GM10248 (cell line): ENCODE measurements at regions not wholly inside any gene's neighbourhood (a gene's known extent, or its start where the extent isn't known, plus 50 kb on each side); places are given as distances from the start of the nearest gene placed in this dataset.
"Not testable (repeated sequence)": the region's sequence is repeated elsewhere in the genome, so short reads cannot be mapped to it uniquely, and the experiment has no call there.

ENCODE experiments used
- CTCF ChIA-PET: fragments of 300-600 bp; sonication (Branson Sonifier 250); formaldehyde crosslinking; extraction: SDS; loops from one replicate; lab custom pipeline; 2021; ENCODE audit warnings: antibody characterized with exemption; lab: Yijun Ruan, JAX
- POLR2A ChIA-PET: fragments of 350-650 bp; sonication (Branson Sonifier 250); formaldehyde crosslinking; extraction: SDS; loops from one replicate; lab custom pipeline; 2020; ENCODE audit warnings: antibody characterized with exemption; lab: Yijun Ruan, JAX
- DNase-seq: peaks from one replicate; pipeline ENCODE4 v3.0.0; 2012; ENCODE audit errors: extremely low spot score
- CTCF ChIP-seq: IDR thresholded peaks from 2 replicates; pipeline ENCODE4 v1.5.1; 2012; ENCODE audit warnings: mild to moderate bottlenecking, low read depth; ENCODE audit errors: extremely low read depth, missing control alignments, control extremely low read depth

DNA sequence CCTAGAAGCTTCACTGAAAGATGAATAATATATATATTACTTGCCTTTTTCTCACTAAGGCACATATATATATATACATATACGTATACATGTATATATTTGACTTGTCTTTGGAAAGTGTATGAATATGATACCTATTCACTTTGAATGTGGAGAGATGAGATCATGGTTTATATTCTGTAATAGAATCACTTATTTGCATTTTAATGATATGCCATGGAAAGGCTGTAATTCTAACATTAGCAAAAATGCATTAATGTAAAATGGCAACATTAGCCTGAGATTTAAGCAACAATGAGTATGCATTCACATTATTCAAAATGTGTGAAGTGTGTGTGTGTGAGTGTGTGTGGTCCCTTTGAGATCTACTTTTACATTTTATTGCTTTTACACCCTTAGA lies 54.5 kb upstream of the PRKD1 start:
- no peak for TF ChIP-seq CTCF
- ChIA-PET CTCF (no interaction called here), POLR2A (no interaction called here)
- no peak for DNase-seq

GRCh38 chr14:29982993-29983392 lies 55.3 kb upstream of the PRKD1 start:
- no peak for DNase-seq
- POLR2A ChIA-PET, result no interaction called here
- CTCF ChIA-PET, result no interaction called here
- no peak for TF ChIP-seq CTCF

GRCh38 chr14:29990344-29990857 lies 62.8 kb upstream of the PRKD1 start:
- CTCF ChIA-PET, POLR2A ChIA-PET, DNase-seq: not testable (repeated sequence)

GRCh38 chr14:29990993-29991392 lies 63.3 kb upstream of the PRKD1 start:
- no peak for DNase-seq
- TF ChIP-seq CTCF, result no peak
- POLR2A ChIA-PET, result no interaction called here
- CTCF ChIA-PET, result no interaction called here

DNA sequence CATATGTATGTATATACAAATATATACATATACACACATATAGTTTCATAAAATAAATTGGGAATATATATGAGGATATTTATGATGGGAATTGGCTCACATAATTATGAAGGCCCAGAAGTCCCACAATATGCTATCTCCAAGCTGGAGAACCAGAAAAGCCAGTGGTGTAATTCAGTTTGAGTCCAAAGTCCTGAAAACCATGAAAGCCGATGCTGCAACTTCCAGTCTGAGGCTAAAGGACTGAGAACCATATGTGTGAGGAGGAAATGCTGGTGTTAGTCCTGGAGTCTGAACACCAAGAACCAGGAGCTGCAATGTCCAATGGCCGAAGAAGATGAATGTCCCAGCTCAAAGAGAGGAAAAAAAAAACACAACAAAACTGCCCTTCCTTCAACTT lies 65.5 kb upstream of the PRKD1 start:
- TF ChIP-seq CTCF, result no peak
- ChIA-PET POLR2A (no interaction called here), CTCF (no interaction called here)
- no peak for DNase-seq

DNA sequence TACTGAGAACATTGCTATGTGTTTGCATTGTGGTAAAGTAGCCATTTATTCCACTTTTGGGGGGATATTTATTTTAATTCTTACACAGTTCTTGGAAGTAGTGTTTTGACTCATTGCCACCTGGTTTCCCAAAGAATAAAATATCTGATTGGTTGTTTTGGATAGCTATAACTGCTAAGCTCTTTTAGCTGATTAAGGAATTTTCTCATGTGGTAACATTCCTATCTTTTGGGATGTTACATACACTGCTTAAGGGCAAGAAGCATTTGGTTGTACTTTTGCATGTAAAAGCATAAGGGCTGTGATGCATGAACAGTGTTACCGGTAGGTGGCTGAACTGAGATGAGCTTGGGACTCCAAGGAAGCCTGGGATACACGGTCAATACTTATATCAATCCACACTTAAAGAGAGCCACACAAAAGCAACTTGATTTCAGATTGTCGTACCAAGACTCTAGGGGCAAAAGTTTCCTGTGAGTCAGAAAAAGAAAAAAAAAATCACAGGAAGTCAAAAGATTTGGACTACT lies 71.4 kb upstream of the PRKD1 start:
- ChIA-PET POLR2A (no interaction called here), CTCF (interaction anchor here (1.3 kb wide), 2 partner anchors 15 to 450 kb away, joined by 3 to 4 read pairs; no protein-coding TSS in a partner anchor)
- DNase-seq, result no peak
- TF ChIP-seq CTCF, result no peak

DNA sequence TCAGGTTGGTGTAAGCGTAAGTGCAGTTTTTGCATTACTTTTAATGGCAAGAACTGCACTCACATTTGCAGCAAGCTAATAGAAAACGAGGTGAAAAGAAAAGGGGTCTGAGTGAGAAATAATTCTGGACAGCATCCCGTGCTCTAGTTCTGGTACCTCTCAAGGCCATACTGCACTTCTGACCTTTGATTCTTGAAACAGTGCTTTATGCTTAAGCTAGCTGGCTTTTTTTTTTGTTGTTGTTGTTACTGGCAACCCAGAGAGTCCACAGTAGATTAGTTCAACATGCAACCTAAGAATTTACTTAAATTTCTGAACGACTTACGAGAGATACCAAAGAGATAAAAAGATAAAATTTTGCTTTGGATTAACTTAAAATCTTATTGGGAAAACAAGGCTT lies 75.2 kb upstream of the PRKD1 start:
- DNase-seq, result no peak
- no peak for TF ChIP-seq CTCF
- CTCF ChIA-PET, result no interaction called here
- POLR2A ChIA-PET, result no interaction called here
